NCI-H2029 (cell line): ENCODE measurements at regions not wholly inside any gene's neighbourhood (a gene's known extent, or its start where the extent isn't known, plus 50 kb on each side); places are given as distances from the start of the nearest gene placed in this dataset.
"Not testable (repeated sequence)": the region's sequence is repeated elsewhere in the genome, so short reads cannot be mapped to it uniquely, and the experiment has no call there.

Source experiments
- DNase-seq: peaks from one replicate; lab custom pipeline; 2025; lab: John Stamatoyannopoulos, UW

- not testable (repeated sequence) for DNase-seq
Observed at GRCh38 chr12:76292891-76293290, 55.3 kb downstream of the BBS10 start.

DNA sequence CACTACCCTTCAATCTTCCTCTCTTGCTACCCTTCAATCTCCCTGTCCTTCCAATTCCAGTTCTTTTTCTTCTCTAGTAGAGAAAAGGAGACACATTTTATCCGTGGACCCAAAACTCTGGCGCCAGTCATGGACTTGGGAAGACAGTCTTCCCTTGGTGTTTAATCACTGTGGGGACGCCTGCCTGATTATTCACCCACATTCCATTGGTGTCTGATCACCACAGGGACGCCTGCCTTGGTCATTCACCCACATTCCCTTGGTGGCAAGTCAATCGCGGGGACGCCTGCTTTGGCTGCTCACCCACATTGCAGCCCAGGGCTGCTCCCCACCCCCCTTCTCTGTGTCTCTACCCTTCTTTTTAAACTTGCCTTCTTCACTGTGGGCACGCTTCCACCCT is 55.9 kb downstream of the BBS10 start:
- DNase-seq, result not testable (repeated sequence)

GRCh38 chr12:76290963-76291859 is 57.0 kb downstream of the BBS10 start:
- no peak for DNase-seq

- no peak for DNase-seq
Observed at GRCh38 chr12:76288218-76288617, 60.0 kb downstream of the BBS10 start.

- DNase-seq, result no peak
Observed at GRCh38 chr12:76284816-76285750, 63.1 kb downstream of the BBS10 start.

- DNase-seq, result no peak
Observed at GRCh38 chr12:76282744-76283143, 65.5 kb downstream of the BBS10 start.

GRCh38 chr12:76277480-76277879 is 70.7 kb downstream of the BBS10 start:
- DNase-seq, result no peak

- DNase-seq, result no peak
Observed at GRCh38 chr12:76276499-76277151, 71.6 kb downstream of the BBS10 start.

GRCh38 chr12:76275511-76276093 is 72.6 kb downstream of the BBS10 start:
- DNase-seq, result no peak

GRCh38 chr12:76274420-76275083 is 73.7 kb downstream of the BBS10 start:
- DNase-seq, result no peak

GRCh38 chr12:76272287-76272686 is 75.9 kb downstream of the BBS10 start:
- no peak for DNase-seq

DNA sequence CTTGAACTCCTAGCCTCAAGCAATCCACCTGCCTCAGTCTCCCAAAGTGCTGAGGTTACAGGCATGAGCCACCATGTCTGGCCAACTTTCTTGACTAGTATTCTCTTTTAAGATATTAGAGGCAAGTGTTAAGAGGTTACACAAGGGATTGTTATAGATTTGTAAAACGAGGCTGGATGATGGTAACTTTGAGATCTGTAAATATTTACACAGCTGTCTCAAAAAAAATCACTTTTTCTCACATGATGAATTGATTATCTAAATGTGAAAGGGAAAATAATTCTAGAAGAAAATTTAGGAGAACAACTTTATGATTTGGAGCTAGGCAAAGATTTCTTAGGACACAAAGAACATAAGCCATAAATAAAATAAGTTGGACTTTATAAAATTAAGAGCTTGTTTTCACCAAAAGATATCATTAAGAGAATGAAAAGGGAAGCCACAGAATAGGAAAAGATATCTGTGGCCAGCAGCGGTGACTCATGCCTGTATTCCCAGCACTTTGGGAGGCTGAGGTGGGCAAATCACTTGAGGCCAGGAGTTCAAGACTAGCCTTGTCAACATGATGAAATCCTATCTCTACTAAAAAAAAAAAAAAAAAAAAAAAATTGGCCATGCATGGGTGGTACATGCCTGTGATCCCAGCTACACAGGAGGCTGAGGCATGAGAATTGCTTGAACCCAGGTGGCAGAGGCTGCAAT is 77.4 kb downstream of the BBS10 start:
- DNase-seq, result no peak

GRCh38 chr12:76268267-76268666 is 79.9 kb downstream of the BBS10 start:
- DNase-seq, result no peak

GRCh38 chr12:76266797-76267196 is 81.4 kb downstream of the BBS10 start:
- DNase-seq, result peak; percentile 1

GRCh38 chr12:76265424-76266180 is 82.6 kb downstream of the BBS10 start:
- no peak for DNase-seq

DNA sequence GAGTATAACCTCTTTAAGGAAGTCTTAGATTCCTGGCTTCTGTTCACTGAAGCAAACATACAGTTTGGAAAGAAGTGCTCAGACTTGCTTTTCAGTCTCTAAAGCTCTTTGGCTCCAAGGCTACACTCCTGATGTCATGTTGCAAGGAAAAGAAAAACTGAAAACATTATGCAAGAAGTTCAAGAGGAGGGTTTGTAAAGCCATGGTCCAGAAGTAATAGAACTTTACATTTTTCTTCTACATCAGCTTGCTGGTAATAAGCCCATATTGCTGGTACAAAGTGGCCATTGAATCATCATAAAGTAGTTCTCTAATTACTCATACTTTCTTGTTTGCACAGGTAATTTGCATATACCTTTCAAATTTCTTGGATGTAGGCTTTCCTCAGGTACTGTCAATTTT is 83.6 kb downstream of the BBS10 start:
- no peak for DNase-seq

GRCh38 chr12:76263696-76264095 is 84.5 kb downstream of the BBS10 start:
- no peak for DNase-seq

DNA sequence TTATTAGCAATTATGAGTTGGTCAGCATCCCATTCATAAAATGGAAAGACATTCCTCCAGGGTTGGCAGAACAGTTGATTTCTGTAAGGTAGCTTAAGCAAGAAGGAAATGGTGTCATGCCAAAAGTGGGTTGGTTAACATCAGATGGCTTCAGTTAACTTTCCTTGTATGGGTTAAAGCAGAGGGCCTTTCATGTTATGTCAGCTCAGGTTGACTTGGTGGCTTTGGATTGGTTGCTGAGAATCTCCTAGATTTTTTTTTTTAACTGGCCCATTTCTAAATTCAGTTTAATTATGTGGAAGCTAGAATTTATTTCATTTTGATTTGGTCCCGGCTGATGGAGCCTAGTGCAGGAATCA is 87.8 kb downstream of the BBS10 start:
- DNase-seq, result no peak

GRCh38 chr12:76259660-76260389 is 88.4 kb downstream of the BBS10 start:
- DNase-seq, result no peak
